HL-60 (cell line): ENCODE measurements at regions not wholly inside any gene's neighbourhood (a gene's known extent, or its start where the extent isn't known, plus 50 kb on each side); places are given as distances from the start of the nearest gene placed in this dataset.
"Not testable (repeated sequence)": the region's sequence is repeated elsewhere in the genome, so short reads cannot be mapped to it uniquely, and the experiment has no call there.

Source experiments
- DNase-seq, 2 experiments: peaks; one replicate each; pipeline ENCODE4 v3.0.0-alpha.2; 2010 to 2020; ENCODE audit warnings: low read depth in 1 of 2, low spot score in 1 of 2
- H3K27ac ChIP-seq: fragments of 250-450 bp; sonication (Bioruptor Pico); replicated peaks from 2 replicates; pipeline ENCODE4 v1.5.1; 2020; ENCODE audit warnings: mild to moderate bottlenecking, moderate library complexity
- H3K27me3 ChIP-seq: fragments of 250-450 bp; sonication (Bioruptor Pico); 2 replicates; pipeline ENCODE4 v1.5.1; 2021; ENCODE audit warnings: mild to moderate bottlenecking, moderate library complexity; ENCODE audit not compliant: insufficient read depth, poor library complexity, severe bottlenecking
- H3K4me3 ChIP-seq: replicated peaks from 2 replicates; pipeline ENCODE4 v1.5.1; 2011; ENCODE audit warnings: mild to moderate bottlenecking, control low read depth, low read length; ENCODE audit not compliant: insufficient read depth
- GABPA ChIP-seq: IDR thresholded peaks from 2 replicates; pipeline ENCODE4 v1.6.1; 2012; ENCODE audit warnings: low read depth
- POLR2AphosphoS5 ChIP-seq: IDR thresholded peaks from 2 replicates; pipeline ENCODE4 v1.6.1; 2012; ENCODE audit warnings: low read depth
- SPI1 ChIP-seq: IDR thresholded peaks from 2 replicates; pipeline ENCODE4 v1.6.1; 2012; ENCODE audit warnings: low read depth, mild to moderate bottlenecking, borderline replicate concordance
- TF ChIP-seq, protein P1 (sequence below): IDR thresholded peaks from one replicate; pipeline ENCODE4 v1.5.1; 2011; ENCODE audit warnings: low read length, control low read depth, inconsistent platforms; ENCODE audit not compliant: insufficient read depth
- TF ChIP-seq, protein P2 (sequence below): IDR thresholded peaks from 2 replicates; pipeline ENCODE4 v1.6.1; 2012; ENCODE audit warnings: low read depth; ENCODE audit not compliant: insufficient replicate concordance

DNA sequence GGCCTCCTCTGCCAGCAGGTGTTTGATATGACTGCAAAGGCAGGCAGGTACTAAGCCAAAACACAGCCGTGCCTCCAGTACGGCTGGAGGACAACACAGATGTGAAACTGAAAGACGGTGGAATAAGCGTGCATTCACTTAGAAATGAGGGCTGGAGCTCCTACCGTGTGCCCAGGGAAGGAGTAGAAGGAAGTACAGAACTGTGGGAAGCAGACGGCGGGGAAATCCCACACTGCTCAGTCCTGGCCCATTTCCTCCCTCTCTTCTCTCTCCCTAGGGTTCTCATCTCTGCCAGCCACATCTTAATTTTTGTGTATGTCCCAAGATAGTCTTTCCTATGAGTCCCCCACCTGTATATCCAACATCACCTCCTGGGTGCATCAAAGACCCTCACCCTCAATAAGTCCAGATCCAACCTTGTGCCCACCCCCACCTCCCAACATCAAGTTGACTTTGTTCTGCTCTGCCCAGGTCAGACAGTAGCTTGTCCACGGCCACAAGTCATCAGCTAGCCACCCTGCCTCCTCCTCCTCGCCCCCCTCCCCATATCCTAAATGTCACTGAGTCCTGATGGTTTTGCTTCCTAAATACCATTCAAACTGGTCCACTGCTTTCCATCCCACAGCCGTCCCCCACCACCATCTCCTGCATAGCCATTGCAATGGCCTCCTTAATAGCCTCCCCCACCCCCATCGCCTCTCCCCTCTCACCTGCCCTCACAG lies 77.1 kb upstream of the RPL38 start:
- no peak for DNase-seq
- Histone ChIP-seq H3K4me3 (no peak overlapping the region), H3K27me3 (no peaks in the 10 kb centered on the region), H3K27ac (no peak overlapping the region)
- TF ChIP-seq, protein P1, sequence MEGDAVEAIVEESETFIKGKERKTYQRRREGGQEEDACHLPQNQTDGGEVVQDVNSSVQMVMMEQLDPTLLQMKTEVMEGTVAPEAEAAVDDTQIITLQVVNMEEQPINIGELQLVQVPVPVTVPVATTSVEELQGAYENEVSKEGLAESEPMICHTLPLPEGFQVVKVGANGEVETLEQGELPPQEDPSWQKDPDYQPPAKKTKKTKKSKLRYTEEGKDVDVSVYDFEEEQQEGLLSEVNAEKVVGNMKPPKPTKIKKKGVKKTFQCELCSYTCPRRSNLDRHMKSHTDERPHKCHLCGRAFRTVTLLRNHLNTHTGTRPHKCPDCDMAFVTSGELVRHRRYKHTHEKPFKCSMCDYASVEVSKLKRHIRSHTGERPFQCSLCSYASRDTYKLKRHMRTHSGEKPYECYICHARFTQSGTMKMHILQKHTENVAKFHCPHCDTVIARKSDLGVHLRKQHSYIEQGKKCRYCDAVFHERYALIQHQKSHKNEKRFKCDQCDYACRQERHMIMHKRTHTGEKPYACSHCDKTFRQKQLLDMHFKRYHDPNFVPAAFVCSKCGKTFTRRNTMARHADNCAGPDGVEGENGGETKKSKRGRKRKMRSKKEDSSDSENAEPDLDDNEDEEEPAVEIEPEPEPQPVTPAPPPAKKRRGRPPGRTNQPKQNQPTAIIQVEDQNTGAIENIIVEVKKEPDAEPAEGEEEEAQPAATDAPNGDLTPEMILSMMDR = no peak
- no peak for TF ChIP-seq GABPA
- TF ChIP-seq, protein P2, sequence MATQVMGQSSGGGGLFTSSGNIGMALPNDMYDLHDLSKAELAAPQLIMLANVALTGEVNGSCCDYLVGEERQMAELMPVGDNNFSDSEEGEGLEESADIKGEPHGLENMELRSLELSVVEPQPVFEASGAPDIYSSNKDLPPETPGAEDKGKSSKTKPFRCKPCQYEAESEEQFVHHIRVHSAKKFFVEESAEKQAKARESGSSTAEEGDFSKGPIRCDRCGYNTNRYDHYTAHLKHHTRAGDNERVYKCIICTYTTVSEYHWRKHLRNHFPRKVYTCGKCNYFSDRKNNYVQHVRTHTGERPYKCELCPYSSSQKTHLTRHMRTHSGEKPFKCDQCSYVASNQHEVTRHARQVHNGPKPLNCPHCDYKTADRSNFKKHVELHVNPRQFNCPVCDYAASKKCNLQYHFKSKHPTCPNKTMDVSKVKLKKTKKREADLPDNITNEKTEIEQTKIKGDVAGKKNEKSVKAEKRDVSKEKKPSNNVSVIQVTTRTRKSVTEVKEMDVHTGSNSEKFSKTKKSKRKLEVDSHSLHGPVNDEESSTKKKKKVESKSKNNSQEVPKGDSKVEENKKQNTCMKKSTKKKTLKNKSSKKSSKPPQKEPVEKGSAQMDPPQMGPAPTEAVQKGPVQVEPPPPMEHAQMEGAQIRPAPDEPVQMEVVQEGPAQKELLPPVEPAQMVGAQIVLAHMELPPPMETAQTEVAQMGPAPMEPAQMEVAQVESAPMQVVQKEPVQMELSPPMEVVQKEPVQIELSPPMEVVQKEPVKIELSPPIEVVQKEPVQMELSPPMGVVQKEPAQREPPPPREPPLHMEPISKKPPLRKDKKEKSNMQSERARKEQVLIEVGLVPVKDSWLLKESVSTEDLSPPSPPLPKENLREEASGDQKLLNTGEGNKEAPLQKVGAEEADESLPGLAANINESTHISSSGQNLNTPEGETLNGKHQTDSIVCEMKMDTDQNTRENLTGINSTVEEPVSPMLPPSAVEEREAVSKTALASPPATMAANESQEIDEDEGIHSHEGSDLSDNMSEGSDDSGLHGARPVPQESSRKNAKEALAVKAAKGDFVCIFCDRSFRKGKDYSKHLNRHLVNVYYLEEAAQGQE = no peak
- TF ChIP-seq POLR2AphosphoS5 = no peak
- TF ChIP-seq SPI1 = no peak

DNA sequence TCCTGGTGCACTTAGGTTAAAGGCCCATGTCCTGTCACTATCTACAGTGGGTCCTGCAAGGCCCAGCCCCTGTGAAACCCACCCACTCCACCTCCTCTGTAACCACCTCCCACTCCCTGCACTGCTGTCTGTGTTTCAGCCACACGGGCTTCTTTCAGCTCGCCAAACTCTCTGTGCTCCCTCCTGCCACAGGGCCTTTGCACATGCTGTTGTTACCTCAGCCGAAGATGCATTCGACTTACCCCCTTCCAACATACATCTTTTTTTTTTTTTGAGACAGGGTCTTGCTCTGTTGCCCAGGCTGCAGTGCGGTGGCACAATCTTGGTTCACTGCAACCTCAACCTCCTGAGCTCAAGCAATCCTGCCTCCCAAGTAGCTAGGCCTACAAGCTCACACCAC lies 76.5 kb upstream of the RPL38 start:
- TF ChIP-seq, protein P2 = no peak
- TF ChIP-seq SPI1 (no peak), POLR2AphosphoS5 (no peak), GABPA (no peak)
- TF ChIP-seq, protein P1 = no peak
- DNase-seq = no peak
- Histone ChIP-seq H3K27ac (no peak overlapping the region), H3K27me3 (no peaks in the 10 kb centered on the region), H3K4me3 (no peak overlapping the region)

DNA sequence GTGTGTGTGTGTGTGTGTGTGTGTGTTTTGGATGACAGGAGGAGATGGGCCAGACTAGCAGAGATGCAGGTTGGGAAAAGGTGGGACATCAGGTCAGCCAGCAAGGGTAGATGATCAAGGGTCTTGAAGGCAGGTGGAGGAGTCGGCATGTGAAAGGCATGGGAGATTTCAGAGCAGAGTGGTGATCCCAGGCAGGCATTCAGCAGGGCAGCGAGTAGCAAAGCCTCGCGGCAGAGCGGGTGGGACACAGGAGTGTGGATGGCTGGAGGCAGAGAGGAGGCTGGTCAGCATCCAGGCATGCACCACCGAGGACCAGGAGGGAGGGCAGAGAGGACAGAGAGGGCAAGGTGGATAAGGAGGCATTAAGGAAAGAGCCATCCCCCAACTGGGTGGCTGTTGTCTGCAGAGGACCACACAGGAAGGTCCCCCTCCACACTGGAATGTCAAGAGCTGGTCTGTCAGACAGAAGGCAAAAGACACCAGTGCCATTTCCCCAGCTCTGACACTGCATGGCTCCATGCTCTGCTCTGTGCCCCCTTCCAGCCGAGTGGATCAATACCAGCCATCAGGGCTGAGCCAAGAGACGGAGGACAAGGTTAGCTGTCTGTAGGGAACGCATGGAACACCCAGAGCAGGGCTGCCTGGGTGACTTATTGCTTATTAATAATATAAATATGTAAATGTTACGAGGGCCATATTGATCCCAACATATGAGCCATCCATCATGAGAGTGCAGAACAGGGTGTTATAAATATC lies 74.8 kb upstream of the RPL38 start:
- H3K27ac ChIP-seq = no peak overlapping the region
- DNase-seq = no peak
- H3K27me3 ChIP-seq = no peaks in the 10 kb centered on the region
- TF ChIP-seq, protein P1 = no peak
- TF ChIP-seq POLR2AphosphoS5 = no peak
- TF ChIP-seq GABPA = no peak
- no peak for TF ChIP-seq SPI1
- TF ChIP-seq, protein P2 = no peak
- H3K4me3 ChIP-seq = no peak overlapping the region

DNA sequence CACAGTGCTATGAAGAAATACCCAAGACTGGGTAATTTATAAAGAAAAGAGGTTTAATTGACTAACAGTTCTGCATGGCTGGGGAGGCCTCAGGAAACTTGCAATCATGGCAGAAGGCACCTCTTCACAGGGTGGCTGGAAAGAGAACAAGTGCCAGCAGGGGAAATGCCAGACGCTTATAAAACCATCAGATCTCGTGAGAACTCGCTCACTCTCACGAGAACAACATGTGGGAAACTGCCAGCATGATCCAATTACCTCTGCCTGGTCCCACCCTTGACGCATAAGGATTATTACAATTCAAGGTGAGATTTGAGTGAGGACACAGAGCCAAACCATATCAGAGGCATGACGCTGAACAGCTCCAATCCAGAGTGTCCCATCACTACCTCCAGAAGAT lies 73.7 kb upstream of the RPL38 start:
- DNase-seq, H3K27ac ChIP-seq, H3K4me3 ChIP-seq, H3K27me3 ChIP-seq: not testable (repeated sequence)
